ENCODE measurements at regions not wholly inside any gene's neighbourhood (a gene's known extent, or its start where the extent isn't known, plus 50 kb on each side); places are given as distances from the start of the nearest gene placed in this dataset.

GRCh38 chr9:80158554-80159170 lies 586.9 kb downstream of the TLE4 start:
- no peak for DNase-seq

GRCh38 chr9:80158131-80158530 lies 586.4 kb downstream of the TLE4 start:
- no peak for DNase-seq

- DNase-seq = no peak
Measured at GRCh38 chr9:80157561-80157983, 585.8 kb downstream of the TLE4 start.

GRCh38 chr9:80156756-80157472 lies 585.1 kb downstream of the TLE4 start:
- DNase-seq = no peak

DNA sequence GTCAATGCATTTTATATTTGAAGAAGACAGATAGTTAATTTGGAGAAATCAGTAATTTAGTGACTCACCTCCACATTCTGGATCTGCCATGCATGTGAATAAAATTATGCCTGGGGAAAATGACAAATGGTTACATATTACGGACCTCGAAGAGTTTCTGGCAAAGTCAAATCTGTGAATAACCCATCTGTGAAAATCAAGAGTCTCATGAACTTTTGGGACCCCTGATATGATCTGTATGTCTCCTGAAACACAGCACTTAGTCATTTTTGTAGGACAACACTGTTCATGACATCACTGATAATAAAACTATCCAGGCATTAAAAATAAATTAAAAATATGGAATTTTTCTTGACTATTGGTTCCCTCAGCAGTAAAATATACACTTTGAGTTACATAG lies 584.5 kb downstream of the TLE4 start:
- no peak for DNase-seq

DNA sequence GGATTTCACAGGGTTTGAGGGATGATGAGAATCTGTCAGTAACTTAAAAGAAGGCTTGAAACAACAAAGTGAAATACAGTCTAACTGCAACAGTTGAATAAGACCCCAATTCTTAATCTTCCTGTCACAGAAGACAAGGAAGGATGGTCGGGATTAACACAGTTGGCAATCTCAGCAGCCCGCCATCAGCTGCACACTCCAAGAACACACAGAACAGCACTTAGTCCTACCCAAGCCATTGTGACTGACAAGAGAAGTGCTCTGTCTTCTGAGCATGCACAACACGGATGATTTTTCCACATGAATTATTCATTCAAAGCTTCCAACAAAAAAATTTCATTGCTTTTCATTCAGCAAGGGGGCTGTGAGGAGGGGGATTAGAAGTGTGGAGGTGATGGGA lies 576.1 kb downstream of the TLE4 start:
- no peak for DNase-seq

- no peak for DNase-seq
Measured at GRCh38 chr9:80146466-80146865, 574.7 kb downstream of the TLE4 start.

- DNase-seq = no peak
Measured at GRCh38 chr9:80144856-80145255, 573.1 kb downstream of the TLE4 start.

- DNase-seq = no peak
Measured at GRCh38 chr9:80144406-80144805, 572.6 kb downstream of the TLE4 start.

- DNase-seq = no peak
Measured at GRCh38 chr9:80143899-80144298, 572.1 kb downstream of the TLE4 start.

DNA sequence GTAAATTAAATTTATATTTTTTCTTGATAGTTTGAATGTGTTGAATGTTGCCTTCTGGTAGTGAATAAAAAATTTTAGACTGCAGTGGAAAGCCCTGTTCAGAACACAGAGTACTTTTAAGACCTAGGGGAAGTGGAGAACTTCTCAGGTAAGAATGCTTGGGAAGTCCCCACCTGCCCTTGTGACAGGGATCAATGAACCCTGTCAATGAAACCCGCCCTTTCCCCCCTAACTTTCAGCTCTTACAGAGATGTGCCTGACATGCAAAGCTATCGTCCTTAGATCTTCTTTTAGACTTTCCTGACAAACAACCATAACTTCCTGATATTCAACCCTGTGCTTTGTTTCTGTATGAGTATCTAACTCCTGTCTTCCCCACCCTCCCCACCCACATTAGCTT lies 562.7 kb downstream of the TLE4 start:
- DNase-seq = peak in 1 of 2 donors; percentile 61

DNA sequence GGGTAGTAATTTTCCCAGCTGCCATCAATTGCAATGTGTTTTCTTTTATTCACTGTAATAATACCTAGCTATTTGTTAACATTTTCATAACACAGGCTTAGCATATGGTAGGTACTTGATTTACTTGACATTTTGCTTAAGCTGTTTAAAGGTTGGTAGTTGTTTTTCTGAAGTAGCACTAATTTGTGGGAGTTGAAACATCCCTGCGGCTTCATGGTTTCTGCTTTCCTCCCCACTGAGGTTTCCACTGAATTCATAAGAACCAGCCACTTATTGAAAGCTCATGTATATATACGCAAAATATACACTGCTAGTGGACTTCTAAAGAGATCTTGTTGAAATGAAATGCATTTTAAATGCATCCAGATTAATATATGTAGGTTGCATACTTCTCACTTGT lies 559.9 kb downstream of the TLE4 start:
- DNase-seq = no peak

DNA sequence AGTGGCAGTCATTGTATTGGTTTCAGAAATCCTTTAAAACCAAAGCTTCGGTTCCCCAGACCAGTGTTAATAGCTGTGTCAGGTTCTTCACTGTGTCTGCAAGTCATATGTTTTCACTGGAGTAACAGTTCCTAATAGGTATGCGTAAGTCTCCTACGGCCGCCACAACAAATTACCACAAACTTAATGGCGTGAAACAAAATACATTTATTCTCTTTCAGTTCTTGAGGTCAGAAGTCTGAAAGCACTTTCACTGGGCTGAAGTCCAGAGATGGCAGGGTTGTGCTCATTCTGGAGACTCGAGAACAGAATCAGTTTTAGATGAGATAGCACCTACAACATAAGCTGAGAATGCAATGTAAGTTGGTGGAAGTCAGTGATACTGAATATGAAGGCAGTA lies 556.2 kb downstream of the TLE4 start:
- no peak for DNase-seq

GRCh38 chr9:80125731-80126264 lies 554.0 kb downstream of the TLE4 start:
- DNase-seq = no peak

DNA sequence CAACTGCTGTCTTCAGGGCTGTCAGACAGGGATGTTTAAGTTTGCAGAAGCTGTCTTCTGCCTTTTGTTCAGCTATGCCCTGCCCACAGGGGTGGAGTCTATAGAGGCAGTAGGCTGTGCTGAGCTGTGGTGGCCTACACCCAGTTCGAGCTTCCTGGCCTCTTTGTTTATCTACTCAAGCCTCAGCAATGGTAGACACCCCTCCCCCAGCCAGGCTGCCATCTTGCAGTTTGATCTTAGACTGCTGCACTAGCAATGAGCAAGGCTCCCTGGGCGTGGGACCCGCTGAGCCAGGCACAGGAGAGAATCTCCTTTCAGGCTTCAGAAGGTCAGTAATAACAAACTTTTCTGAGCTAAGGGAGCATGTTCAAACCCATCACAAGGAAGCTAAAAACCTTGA lies 545.3 kb downstream of the TLE4 start:
- no peak for DNase-seq

DNA sequence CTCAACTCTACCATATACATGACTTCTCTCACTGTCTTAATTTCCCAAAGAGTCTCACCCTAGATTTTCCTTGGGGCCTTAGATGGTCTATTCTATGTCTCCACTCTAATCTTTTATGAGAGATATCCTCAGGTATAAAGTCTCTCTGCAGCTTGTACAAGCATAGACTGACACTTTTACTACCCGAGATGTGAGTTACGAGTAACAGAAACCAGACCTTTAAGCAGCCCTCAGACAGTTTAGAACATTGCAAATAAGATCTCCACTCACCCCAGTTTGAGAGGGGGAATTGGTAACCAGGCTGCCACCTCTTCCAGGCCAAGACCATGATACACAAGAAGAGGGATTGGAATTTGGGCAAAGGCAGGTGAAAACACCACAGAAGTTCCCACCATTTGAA lies 542.5 kb downstream of the TLE4 start:
- no peak for DNase-seq

GRCh38 chr9:80107931-80108660 lies 536.3 kb downstream of the TLE4 start:
- no peak for DNase-seq

- DNase-seq = no peak
Measured at GRCh38 chr9:80097476-80097875, 525.7 kb downstream of the TLE4 start.

GRCh38 chr9:80094176-80094771 lies 522.5 kb downstream of the TLE4 start:
- DNase-seq = no peak

GRCh38 chr9:80093695-80094094 lies 521.9 kb downstream of the TLE4 start:
- no peak for DNase-seq

DNA sequence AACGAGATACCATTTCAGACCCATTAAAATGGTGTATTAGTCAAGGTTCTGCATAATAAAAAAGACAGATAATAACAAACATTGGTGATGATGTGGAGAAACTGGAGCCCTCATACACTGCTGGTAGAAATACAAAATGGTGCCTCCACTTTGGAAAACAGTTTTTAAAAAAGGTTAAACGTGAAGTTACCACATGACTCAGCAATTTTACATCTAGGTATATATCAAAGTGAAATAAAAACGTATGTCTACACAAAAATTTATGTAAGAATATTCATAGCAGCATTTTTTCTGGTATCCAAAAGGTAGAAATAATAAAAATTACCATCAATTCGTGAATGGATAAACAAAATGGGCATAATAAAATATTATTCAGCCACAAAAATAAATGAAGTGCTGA lies 519.8 kb downstream of the TLE4 start:
- DNase-seq = no peak

DNA sequence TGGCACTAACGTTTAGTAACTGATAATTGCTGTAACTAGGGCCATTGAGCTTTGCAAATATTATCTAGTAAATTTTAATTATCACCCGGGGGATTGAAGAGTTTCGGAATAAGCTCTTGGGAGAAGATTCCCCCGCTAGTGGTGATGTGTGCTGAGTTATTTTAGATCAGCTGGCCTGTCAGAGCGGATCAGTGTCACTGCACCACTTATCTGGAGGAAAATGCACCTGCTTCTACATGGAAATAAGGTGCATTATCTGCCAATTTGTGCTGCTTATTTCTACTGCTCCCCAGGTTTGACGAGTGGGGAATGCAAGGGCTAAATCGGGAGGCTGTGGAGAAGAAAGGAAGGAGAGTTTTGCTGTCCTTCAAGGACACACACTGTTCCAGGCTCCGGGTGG lies 518.6 kb downstream of the TLE4 start:
- DNase-seq = no peak

- DNase-seq = no peak
Measured at GRCh38 chr9:80086822-80087345, 515.1 kb downstream of the TLE4 start.
